Heart left ventricle (tissue), 13 donors: ENCODE measurements at regions not wholly inside any gene's neighbourhood (a gene's known extent, or its start where the extent isn't known, plus 50 kb on each side); places are given as distances from the start of the nearest gene placed in this dataset.

Experiments
- POLR2A ChIP-seq, 2 donors: fragments of 450-650 bp; IDR thresholded peaks; one replicate each; pipeline ENCODE4 v1.6.1; 2017; ENCODE audit warnings: antibody characterized with exemption in 2 of 2, mild to moderate bottlenecking in 2 of 2, moderate library complexity in 2 of 2
- TF ChIP-seq, protein P1 (sequence below), 12 donors: fragments of 200-600 bp; sonication (generic) in 4 of 12; IDR thresholded peaks; one replicate each; pipeline versions ENCODE4 v1.5.0 to v1.8.0; 2018 to 2022; ENCODE audit warnings: antibody characterized with exemption in 12 of 12, mild to moderate bottlenecking in 5 of 12
- donor health status: ischemic (EF 13 %, LVEDD 7.1; RV severe dilation, severe dysfunction).
- donor health status: DM: no; HTN: yes; CAD: no.
- donor health status: DM: no; HTN: no; CAD: no.
- donor health status: ischemic (EF 25% LVEDD 6.9; RV normal size, moderate dysfunction).
- donor health status: ischemic (EF 25% LVEDD 5.7; RV mildly dilated, moderate dysfunction).
- donor health status: ischemic (EF 35%, LVEDD 5.7; RV mildly dilated, moderate dysfunction).
- donor health status: nonischemic (EF 11% LVEDD 7.7; RV severe dilation, severe dysfunction).
- donor health status: DM: yes; HTN: yes; CAD: no.
- donor health status: PGD.
- donor health status: ischemic (EF 29% LVEDD 5.4; RV normal size, mild dysfunction).
- donor health status: nonischemic (EF 23%, LVEDD 6.1; RV moderate dilation, normal function).

DNA sequence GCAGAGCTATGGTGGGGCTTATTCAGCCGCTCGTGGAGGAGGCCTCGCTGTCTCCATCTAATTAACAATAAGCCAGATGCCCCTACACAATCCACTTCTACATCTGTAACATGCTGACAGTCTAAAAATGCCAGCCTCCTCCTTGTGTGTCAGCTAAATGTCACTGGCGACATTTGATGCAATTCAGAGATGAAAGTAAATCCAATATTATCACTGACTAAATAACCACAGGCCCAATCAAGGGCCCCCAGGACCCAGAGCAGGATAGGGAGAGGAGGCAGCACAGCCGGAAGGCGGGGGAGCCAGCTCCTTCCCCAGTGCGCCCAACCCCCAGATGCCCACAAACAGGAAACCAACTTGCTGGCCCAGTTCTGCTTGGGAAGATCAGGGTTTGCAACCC lies 76.6 kb downstream of the DMRTA2 start:
- TF ChIP-seq, protein P1, sequence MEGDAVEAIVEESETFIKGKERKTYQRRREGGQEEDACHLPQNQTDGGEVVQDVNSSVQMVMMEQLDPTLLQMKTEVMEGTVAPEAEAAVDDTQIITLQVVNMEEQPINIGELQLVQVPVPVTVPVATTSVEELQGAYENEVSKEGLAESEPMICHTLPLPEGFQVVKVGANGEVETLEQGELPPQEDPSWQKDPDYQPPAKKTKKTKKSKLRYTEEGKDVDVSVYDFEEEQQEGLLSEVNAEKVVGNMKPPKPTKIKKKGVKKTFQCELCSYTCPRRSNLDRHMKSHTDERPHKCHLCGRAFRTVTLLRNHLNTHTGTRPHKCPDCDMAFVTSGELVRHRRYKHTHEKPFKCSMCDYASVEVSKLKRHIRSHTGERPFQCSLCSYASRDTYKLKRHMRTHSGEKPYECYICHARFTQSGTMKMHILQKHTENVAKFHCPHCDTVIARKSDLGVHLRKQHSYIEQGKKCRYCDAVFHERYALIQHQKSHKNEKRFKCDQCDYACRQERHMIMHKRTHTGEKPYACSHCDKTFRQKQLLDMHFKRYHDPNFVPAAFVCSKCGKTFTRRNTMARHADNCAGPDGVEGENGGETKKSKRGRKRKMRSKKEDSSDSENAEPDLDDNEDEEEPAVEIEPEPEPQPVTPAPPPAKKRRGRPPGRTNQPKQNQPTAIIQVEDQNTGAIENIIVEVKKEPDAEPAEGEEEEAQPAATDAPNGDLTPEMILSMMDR (IDR thresholded peaks at IDR 0.05): no peak
- TF ChIP-seq POLR2A (IDR thresholded peaks at IDR 0.05): no peak
